ENCODE measurements at regions not wholly inside any gene's neighbourhood (a gene's known extent, or its start where the extent isn't known, plus 50 kb on each side); places are given as distances from the start of the nearest gene placed in this dataset.
A peak's percentile ranks its signal among the peaks of the same experiment; 100 is the strongest.

DNA sequence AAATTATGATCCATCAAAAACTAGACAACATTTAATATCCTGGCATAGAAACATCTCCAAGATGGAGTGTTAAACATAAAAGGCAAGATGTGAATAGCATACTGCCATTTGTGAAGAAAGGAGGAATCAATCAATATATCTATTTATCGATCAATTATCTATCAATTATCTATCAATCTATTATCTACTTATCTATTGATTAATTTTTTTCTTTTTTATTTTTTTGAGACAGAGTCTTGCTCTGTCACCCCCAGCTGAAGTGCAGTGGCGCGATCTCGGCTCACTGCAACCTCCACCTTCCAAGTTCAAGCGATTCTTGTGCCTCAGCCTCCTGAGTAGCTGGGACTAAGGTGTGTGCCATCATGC lies 117.0 kb upstream of the RFLNA start:
- H3K79me2 ChIP-seq (ENCODE audit: control insufficient read depth, insufficient read depth, low read length), result no peaks in the 10 kb centered on the region
- H3K4me1 ChIP-seq (replicated peaks in 1 of 2; ENCODE audit: control insufficient read depth in 2 of 2, insufficient read depth in 2 of 2, low read length in 2 of 2), result peaks cover 2 to 3% of the 10 kb centered on the region in 2 experiments; a peak in 2 of 5 replicates
- ATAC-seq, result no peak
- in situ Hi-C loops (cut with MboI) (no loop called here), intact Hi-C loops (cut with micrococcal nuclease) (no loop called here)
- H3K4me2 ChIP-seq (ENCODE audit: insufficient read depth, low read length), result no peak overlapping the region
- peaks cover 31 to 54% of the 10 kb centered on the region in 2 experiments for H3K27me3 ChIP-seq (ENCODE audit: control insufficient read depth in 2 of 2, insufficient read depth in 2 of 2, low read length in 2 of 2)
- H4K20me1 ChIP-seq (replicated peaks; ENCODE audit: control insufficient read depth, insufficient read depth, low read length), result no peaks in the 10 kb centered on the region; the same call in 1 of the 2 replicates
- 3% methylated on average over 5 of the region's 5 CpGs for WGBS (ENCODE audit: insufficient coverage, low coverage, missing lambda C conversion rate)
- ChIA-PET CTCF (ENCODE audit: low intra/inter-chr PET ratio) (no interaction called here), POLR2A (no interaction called here)
- no peak overlapping the region for H3K4me3 ChIP-seq
- no peaks in the 10 kb centered on the region for H3K9me1 ChIP-seq (ENCODE audit: control insufficient read depth, insufficient read depth, low read length)
- no peak overlapping the region for H3K27ac ChIP-seq (ENCODE audit: extremely low read depth, low read depth, low read length)
- no peak overlapping the region for H3K9ac ChIP-seq (ENCODE audit: insufficient read depth in 1 of 2, low read depth in 2 of 2, low read length in 2 of 2)
- no peak for DNase-seq (ENCODE audit: extremely low read depth in 1 of 4, low spot score in 3 of 4)
- H2AFZ ChIP-seq (ENCODE audit: low read depth, low read length), result no peak overlapping the region
- FAIRE-seq, result no peak
- no peaks in the 10 kb centered on the region for H3K9me3 ChIP-seq (replicated peaks; ENCODE audit: control insufficient read depth, insufficient read depth, low read depth, low read length)
- TF ChIP-seq PCBP2 (IDR thresholded peaks at IDR 0.05; ENCODE audit: low read depth, low read length, poor library complexity, severe bottlenecking), result no peak
- TF ChIP-seq, protein P1, sequence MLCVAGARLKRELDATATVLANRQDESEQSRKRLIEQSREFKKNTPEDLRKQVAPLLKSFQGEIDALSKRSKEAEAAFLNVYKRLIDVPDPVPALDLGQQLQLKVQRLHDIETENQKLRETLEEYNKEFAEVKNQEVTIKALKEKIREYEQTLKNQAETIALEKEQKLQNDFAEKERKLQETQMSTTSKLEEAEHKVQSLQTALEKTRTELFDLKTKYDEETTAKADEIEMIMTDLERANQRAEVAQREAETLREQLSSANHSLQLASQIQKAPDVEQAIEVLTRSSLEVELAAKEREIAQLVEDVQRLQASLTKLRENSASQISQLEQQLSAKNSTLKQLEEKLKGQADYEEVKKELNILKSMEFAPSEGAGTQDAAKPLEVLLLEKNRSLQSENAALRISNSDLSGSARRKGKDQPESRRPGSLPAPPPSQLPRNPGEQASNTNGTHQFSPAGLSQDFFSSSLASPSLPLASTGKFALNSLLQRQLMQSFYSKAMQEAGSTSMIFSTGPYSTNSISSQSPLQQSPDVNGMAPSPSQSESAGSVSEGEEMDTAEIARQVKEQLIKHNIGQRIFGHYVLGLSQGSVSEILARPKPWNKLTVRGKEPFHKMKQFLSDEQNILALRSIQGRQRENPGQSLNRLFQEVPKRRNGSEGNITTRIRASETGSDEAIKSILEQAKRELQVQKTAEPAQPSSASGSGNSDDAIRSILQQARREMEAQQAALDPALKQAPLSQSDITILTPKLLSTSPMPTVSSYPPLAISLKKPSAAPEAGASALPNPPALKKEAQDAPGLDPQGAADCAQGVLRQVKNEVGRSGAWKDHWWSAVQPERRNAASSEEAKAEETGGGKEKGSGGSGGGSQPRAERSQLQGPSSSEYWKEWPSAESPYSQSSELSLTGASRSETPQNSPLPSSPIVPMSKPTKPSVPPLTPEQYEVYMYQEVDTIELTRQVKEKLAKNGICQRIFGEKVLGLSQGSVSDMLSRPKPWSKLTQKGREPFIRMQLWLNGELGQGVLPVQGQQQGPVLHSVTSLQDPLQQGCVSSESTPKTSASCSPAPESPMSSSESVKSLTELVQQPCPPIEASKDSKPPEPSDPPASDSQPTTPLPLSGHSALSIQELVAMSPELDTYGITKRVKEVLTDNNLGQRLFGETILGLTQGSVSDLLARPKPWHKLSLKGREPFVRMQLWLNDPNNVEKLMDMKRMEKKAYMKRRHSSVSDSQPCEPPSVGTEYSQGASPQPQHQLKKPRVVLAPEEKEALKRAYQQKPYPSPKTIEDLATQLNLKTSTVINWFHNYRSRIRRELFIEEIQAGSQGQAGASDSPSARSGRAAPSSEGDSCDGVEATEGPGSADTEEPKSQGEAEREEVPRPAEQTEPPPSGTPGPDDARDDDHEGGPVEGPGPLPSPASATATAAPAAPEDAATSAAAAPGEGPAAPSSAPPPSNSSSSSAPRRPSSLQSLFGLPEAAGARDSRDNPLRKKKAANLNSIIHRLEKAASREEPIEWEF (CRISPR knock-in tag; IDR thresholded peaks at IDR 0.05), result peak; percentile 99
- H3K36me3 ChIP-seq (ENCODE audit: control insufficient read depth, insufficient read depth, low read length), result no peaks in the 10 kb centered on the region
- BruUV-seq (replicated peaks), result no TSS peak
